Gastrocnemius medialis (tissue), 4 donors: ENCODE measurements at regions not wholly inside any gene's neighbourhood (a gene's known extent, or its start where the extent isn't known, plus 50 kb on each side); places are given as distances from the start of the nearest gene placed in this dataset.
"Not testable (repeated sequence)": the region's sequence is repeated elsewhere in the genome, so short reads cannot be mapped to it uniquely, and the experiment has no call there.

Source experiments
- ATAC-seq, 2 donors: fragments of 150-250 bp; one replicate each; pipeline ENCODE4 v1.9.1; 2016
- DNase-seq, 2 donors: peaks; one replicate each; pipeline ENCODE4 v3.0.0-alpha.2; 2019
- H3K27ac ChIP-seq, 4 donors: fragments of 200-600 bp; sonication (generic); 1 replicate in 1 of 4; 2 replicates in 3 of 4; pipeline ENCODE4 v1.5.1; 2016 to 2018; ENCODE audit warnings: mild to moderate bottlenecking in 2 of 4, moderate library complexity in 1 of 4
- H3K27me3 ChIP-seq, 3 donors: fragments of 200-600 bp; sonication (generic) in 2 of 3; 1 replicate in 1 of 3; 2 replicates in 2 of 3; pipeline versions ENCODE4 v1.5.1 to v1.6.0; 2016 to 2019; ENCODE audit warnings: mild to moderate bottlenecking in 1 of 3, moderate library complexity in 1 of 3
- H3K36me3 ChIP-seq, 2 donors: fragments of 200-600 bp; sonication (generic) in 1 of 2; one replicate each; pipeline ENCODE4 v1.5.1; 2017 to 2018
- H3K4me1 ChIP-seq, 2 donors: fragments of 200-600 bp; sonication (generic) in 1 of 2; one replicate each; pipeline ENCODE4 v1.5.1; 2016 to 2017; ENCODE audit warnings: mild to moderate bottlenecking in 2 of 2
- H3K4me3 ChIP-seq, 4 donors: fragments of 200-600 bp; sonication (generic) in 3 of 4; 1 replicate in 1 of 4; 2 replicates in 3 of 4; pipeline ENCODE4 v1.5.1; 2016 to 2019; ENCODE audit warnings: mild to moderate bottlenecking in 2 of 4
- H3K9me3 ChIP-seq, 3 donors: fragments of 200-600 bp; sonication (generic) in 2 of 3; 1 replicate in 1 of 3; 2 replicates in 2 of 3; pipeline ENCODE4 v1.5.1; 2016 to 2019
- CTCF ChIP-seq, 5 experiments: fragments of 450-650 bp in 3 of 5; fragments of 200-600 bp in 2 of 5; sonication (generic) in 2 of 5; IDR thresholded peaks in 4 of 5; conservative IDR thresholded peaks in 1 of 5; 1 replicate in 4 of 5; 2 replicates in 1 of 5; pipeline ENCODE4 v1.5.1; 2016 to 2019; ENCODE audit warnings: antibody characterized with exemption in 5 of 5, mild to moderate bottlenecking in 3 of 5, moderate library complexity in 3 of 5
- POLR2A ChIP-seq, 2 donors: fragments of 450-650 bp; IDR thresholded peaks; one replicate each; pipeline ENCODE4 v1.6.1; 2017; ENCODE audit warnings: antibody characterized with exemption in 2 of 2, mild to moderate bottlenecking in 2 of 2, moderate library complexity in 2 of 2
- in situ Hi-C, 4 donors: fragments of 200-750 bp; cut with MboI; loops; one replicate each; pipeline versions ENCODE4 v1.15.0 to v1.8.0; 2017; ENCODE audit warnings: low sequenced_read_pairs in 4 of 4
- intact Hi-C: fragments of 100-400 bp; cut with DNase I; formaldehyde crosslinking; loops from one replicate; pipeline ENCODE4 v1.15.1; 2023; ENCODE audit warnings: low total_unique reads

- intact Hi-C loops = no loop called here
- in situ Hi-C loops = no loop called here
Observed at GRCh38 chr3:103532986-103533385, 1098.2 kb downstream of the ZPLD1 start.

DNA sequence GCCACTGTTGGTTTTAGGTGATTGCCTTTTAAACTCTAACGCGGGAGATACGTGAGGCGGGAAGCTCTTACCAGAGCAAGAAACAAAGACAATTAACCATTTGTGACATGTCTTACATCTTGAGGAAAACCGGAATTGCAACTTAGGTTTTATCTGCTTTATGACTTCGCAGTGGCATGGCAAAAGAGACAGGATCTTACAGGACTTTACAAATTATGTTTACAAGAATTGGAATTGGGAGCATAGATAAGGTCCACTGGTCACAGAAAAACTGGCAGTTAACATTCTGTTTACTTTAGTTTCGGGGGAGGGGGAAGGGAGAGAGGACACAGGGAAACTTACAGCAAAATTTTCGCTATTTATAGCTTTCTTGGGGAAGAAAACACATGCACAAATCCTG is 1119.6 kb downstream of the ZPLD1 start:
- TF ChIP-seq POLR2A (IDR thresholded peaks at IDR 0.05) = no peak
- no peak for TF ChIP-seq CTCF (IDR thresholded peaks at IDR 0.05 in 4 of 5, conservative IDR thresholded peaks at IDR 0.05 in 1 of 5)
- DNase-seq = no peak
- Histone ChIP-seq H3K27me3 (no peaks in the 10 kb centered on the region), H3K27ac (no peak overlapping the region), H3K9me3 (no peaks in the 10 kb centered on the region), H3K36me3 (no peaks in the 10 kb centered on the region), H3K4me1 (no peaks in the 10 kb centered on the region), H3K4me3 (no peak overlapping the region)
- in situ Hi-C loops (no loop called here), intact Hi-C loops (no loop called here)
- no peak for ATAC-seq

More at GRCh38 chr3:103532986-103533385, 1098.2 kb downstream of the ZPLD1 start:
- H3K27ac ChIP-seq = no peak overlapping the region
- TF ChIP-seq CTCF (IDR thresholded peaks at IDR 0.05 in 4 of 5, conservative IDR thresholded peaks at IDR 0.05 in 1 of 5) (no peak), POLR2A (IDR thresholded peaks at IDR 0.05) (no peak)
- no peaks in the 10 kb centered on the region for H3K4me1 ChIP-seq
- no peak for ATAC-seq
- H3K36me3 ChIP-seq = no peaks in the 10 kb centered on the region
- H3K4me3 ChIP-seq = no peak overlapping the region
- no peaks in the 10 kb centered on the region for H3K9me3 ChIP-seq
- DNase-seq = no peak
- H3K27me3 ChIP-seq = no peaks in the 10 kb centered on the region

DNA sequence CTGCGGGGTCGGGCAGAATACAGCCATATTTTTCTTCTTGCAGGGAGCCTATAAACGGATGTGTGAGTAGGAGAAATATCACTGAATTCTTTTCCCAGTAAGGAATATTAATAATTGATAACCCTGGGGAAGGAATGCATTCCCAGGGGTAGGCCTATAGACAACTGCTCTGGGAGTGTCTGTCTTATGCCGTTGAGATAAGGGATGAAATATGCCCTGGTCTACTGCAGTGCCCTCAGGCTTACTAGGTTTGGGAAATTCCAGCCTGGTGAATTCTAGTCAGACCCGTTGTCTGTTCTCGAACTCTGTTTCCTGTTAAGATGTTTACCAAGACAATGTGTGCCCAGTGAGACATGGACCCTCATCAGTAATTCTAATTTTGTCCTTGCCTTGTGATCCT is 1129.3 kb downstream of the ZPLD1 start:
- H3K27ac ChIP-seq, in situ Hi-C loops, H3K4me1 ChIP-seq, H3K9me3 ChIP-seq, intact Hi-C loops, H3K27me3 ChIP-seq, H3K4me3 ChIP-seq, DNase-seq, H3K36me3 ChIP-seq, ATAC-seq: not testable (repeated sequence)

DNA sequence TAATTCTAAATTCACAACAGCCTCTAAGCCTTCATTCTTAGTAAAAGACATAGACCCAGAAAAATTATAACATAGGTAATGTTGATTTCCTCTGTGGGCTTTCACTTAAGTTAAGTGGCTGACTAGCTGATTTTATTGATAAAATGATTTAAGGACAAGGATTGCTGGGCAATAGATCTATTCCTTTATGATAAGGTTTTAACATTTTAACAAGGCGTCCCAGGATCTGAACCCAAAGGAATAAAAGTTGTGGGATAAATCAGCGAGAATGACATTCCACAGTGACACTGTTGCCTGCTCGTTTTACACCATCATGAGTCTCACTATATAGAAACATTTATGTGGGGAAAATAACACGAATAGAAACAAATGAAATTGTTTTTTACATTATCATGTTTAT is 1151.0 kb downstream of the ZPLD1 start:
- DNase-seq (no peak), ATAC-seq (no peak)
- H3K9me3 ChIP-seq = no peaks in the 10 kb centered on the region
- intact Hi-C loops (no loop called here), in situ Hi-C loops (no loop called here)
- H3K4me1 ChIP-seq = no peaks in the 10 kb centered on the region
- no peaks in the 10 kb centered on the region for H3K27me3 ChIP-seq
- no peaks in the 10 kb centered on the region for H3K36me3 ChIP-seq
- no peak overlapping the region for H3K4me3 ChIP-seq
- H3K27ac ChIP-seq = no peak overlapping the region
- TF ChIP-seq CTCF (IDR thresholded peaks at IDR 0.05 in 4 of 5, conservative IDR thresholded peaks at IDR 0.05 in 1 of 5) = no peak
- no peak for TF ChIP-seq POLR2A (IDR thresholded peaks at IDR 0.05)

- intact Hi-C loops = no loop called here
- no peak for ATAC-seq
Observed at GRCh38 chr3:103589770-103590169, 1155.0 kb downstream of the ZPLD1 start.

More at GRCh38 chr3:103589770-103590169, 1155.0 kb downstream of the ZPLD1 start:
- Histone ChIP-seq H3K4me1 (no peaks in the 10 kb centered on the region), H3K27me3 (no peaks in the 10 kb centered on the region), H3K36me3 (no peaks in the 10 kb centered on the region), H3K4me3 (no peak overlapping the region), H3K27ac (no peak overlapping the region), H3K9me3 (no peaks in the 10 kb centered on the region)
- TF ChIP-seq CTCF (IDR thresholded peaks at IDR 0.05 in 4 of 5, conservative IDR thresholded peaks at IDR 0.05 in 1 of 5) = no peak
- no peak for TF ChIP-seq POLR2A (IDR thresholded peaks at IDR 0.05)
- DNase-seq = no peak
- in situ Hi-C loops = no loop called here
